MCF 10A (cell line): ENCODE measurements at regions not wholly inside any gene's neighbourhood (a gene's known extent, or its start where the extent isn't known, plus 50 kb on each side); places are given as distances from the start of the nearest gene placed in this dataset.

ENCODE experiments used
- BruUV-seq: library from RNA; stranded (reverse); fragments of 400-500 nt; replicated peaks from 2 replicates; lab custom pipeline; 2021; lab: Mats Ljungman, UMichigan
- CTCF ChIA-PET: fragments of 300-600 bp; sonication (Branson Sonifier 250); formaldehyde crosslinking; extraction: SDS; loops from one replicate; lab custom pipeline; 2021; ENCODE audit warnings: antibody characterized with exemption, inconsistent platforms; lab: Yijun Ruan, JAX
- POLR2A ChIA-PET: fragments of 300-600, 350-650 bp; sonication (Branson Sonifier 250); formaldehyde crosslinking; extraction: SDS; loops from one replicate; lab custom pipeline; 2020; ENCODE audit warnings: antibody characterized with exemption, inconsistent platforms; lab: Yijun Ruan, JAX
- DNase-seq: peaks from one replicate; pipeline ENCODE4 v3.0.0-alpha.2; 2018; ENCODE audit not compliant: unreplicated experiment
- H3K27ac Mint-ChIP-seq: one replicate; pipeline ENCODE4 v1.8.0; 2022; ENCODE audit warnings: mild to moderate bottlenecking, low read depth, mixed read lengths; ENCODE audit not compliant: unreplicated experiment
- H3K27me3 Mint-ChIP-seq: one replicate; pipeline ENCODE4 v1.8.0; 2022; ENCODE audit warnings: mixed read lengths; ENCODE audit not compliant: insufficient read depth, unreplicated experiment
- H3K36me3 Mint-ChIP-seq: one replicate; pipeline ENCODE4 v1.8.0; 2022; ENCODE audit warnings: mild to moderate bottlenecking, moderate library complexity, mixed read lengths; ENCODE audit not compliant: insufficient read depth, unreplicated experiment
- H3K4me1 Mint-ChIP-seq: one replicate; pipeline ENCODE4 v1.8.0; 2022; ENCODE audit warnings: mixed read lengths; ENCODE audit not compliant: insufficient read depth, unreplicated experiment
- H3K4me3 Mint-ChIP-seq: one replicate; pipeline ENCODE4 v1.8.0; 2022; ENCODE audit warnings: mild to moderate bottlenecking, moderate library complexity, mixed read lengths; ENCODE audit not compliant: unreplicated experiment
- H3K9me3 Mint-ChIP-seq: one replicate; pipeline ENCODE4 v1.8.0; 2022; ENCODE audit warnings: mixed read lengths; ENCODE audit not compliant: unreplicated experiment
- CTCF ChIP-seq: fragments of 200-600 bp; IDR thresholded peaks from one replicate; pipeline ENCODE4 v1.8.0; 2022; ENCODE audit warnings: antibody characterized with exemption, mild to moderate bottlenecking; ENCODE audit not compliant: unreplicated experiment
- intact Hi-C: fragments of 100-400 bp; cut with micrococcal nuclease; formaldehyde crosslinking; loops from 2 replicates; pipeline ENCODE4 v1.14.1; 2022

GRCh38 chr11:26018336-26018735, 313.6 kb upstream of the ANO3 start:
- CTCF ChIA-PET = interaction anchor here (0.6 to 1.4 kb wide), 2 partner anchors 37 to 279 kb away, joined by 3 to 7 read pairs; no protein-coding TSS in a partner anchor
- TF ChIP-seq CTCF = no peak
- no TSS peak for BruUV-seq

GRCh38 chr11:26019386-26019785, 312.5 kb upstream of the ANO3 start:
- POLR2A ChIA-PET = no interaction called here
- H3K27me3 Mint-ChIP-seq = peaks cover 64% of the 10 kb centered on the region
- intact Hi-C loops = no loop called here

More at GRCh38 chr11:26018336-26018735, 313.6 kb upstream of the ANO3 start:
- intact Hi-C loops = no loop called here
- no peak overlapping the region for H3K27ac Mint-ChIP-seq
- H3K36me3 Mint-ChIP-seq = no peaks in the 10 kb centered on the region
- H3K4me3 Mint-ChIP-seq = no peak overlapping the region
- no peak for DNase-seq
- H3K9me3 Mint-ChIP-seq = no peaks in the 10 kb centered on the region
- POLR2A ChIA-PET = interaction anchor here (0.6 to 1.1 kb wide), 3 partner anchors 35 to 183 kb away, joined by 3 to 4 read pairs (median 3); no protein-coding TSS in a partner anchor
- no peaks in the 10 kb centered on the region for H3K4me1 Mint-ChIP-seq
- peaks cover 66% of the 10 kb centered on the region for H3K27me3 Mint-ChIP-seq

GRCh38 chr11:26021017-26021416, 310.9 kb upstream of the ANO3 start:
- TF ChIP-seq CTCF = no peak
- Mint-ChIP-seq H3K4me3 (no peak overlapping the region), H3K4me1 (no peaks in the 10 kb centered on the region), H3K9me3 (no peaks in the 10 kb centered on the region), H3K27ac (no peak overlapping the region), H3K27me3 (peaks cover 64% of the 10 kb centered on the region), H3K36me3 (no peaks in the 10 kb centered on the region)
- ChIA-PET POLR2A (no interaction called here), CTCF (interaction anchor here (1.0 kb wide), 1 partner anchor 13 kb away, joined by 5 read pairs; no protein-coding TSS in a partner anchor)
- DNase-seq = no peak
- intact Hi-C loops = no loop called here
- no TSS peak for BruUV-seq

More at GRCh38 chr11:26019386-26019785, 312.5 kb upstream of the ANO3 start:
- no TSS peak for BruUV-seq
- Mint-ChIP-seq H3K36me3 (no peaks in the 10 kb centered on the region), H3K4me3 (no peak overlapping the region), H3K9me3 (no peaks in the 10 kb centered on the region), H3K4me1 (no peaks in the 10 kb centered on the region), H3K27ac (no peak overlapping the region)
- CTCF ChIA-PET = interaction anchor here (0.6 to 0.7 kb wide), 2 partner anchors 335 to 435 kb away, joined by 3 to 4 read pairs; no protein-coding TSS in a partner anchor
- TF ChIP-seq CTCF = no peak
- DNase-seq = no peak

- TF ChIP-seq CTCF = no peak
- Mint-ChIP-seq H3K9me3 (no peaks in the 10 kb centered on the region), H3K4me3 (no peak overlapping the region), H3K4me1 (no peaks in the 10 kb centered on the region), H3K27ac (no peak overlapping the region), H3K36me3 (no peaks in the 10 kb centered on the region), H3K27me3 (peaks cover 81% of the 10 kb centered on the region)
- POLR2A ChIA-PET = interaction anchor here (0.7 kb wide), 1 partner anchor 174 kb away, joined by 3 read pairs; no protein-coding TSS in a partner anchor
- intact Hi-C loops = no loop called here
- CTCF ChIA-PET = interaction anchor here (0.6 kb wide), 1 partner anchor 189 kb away, joined by 5 read pairs; no protein-coding TSS in a partner anchor
- BruUV-seq = no TSS peak
- no peak for DNase-seq
These were observed 308.9 kb upstream of the ANO3 start for GRCh38 chr11:26023057-26023456.
